ENCODE measurements at regions not wholly inside any gene's neighbourhood (a gene's known extent, or its start where the extent isn't known, plus 50 kb on each side); places are given as distances from the start of the nearest gene placed in this dataset.
"Not testable (repeated sequence)": the region's sequence is repeated elsewhere in the genome, so short reads cannot be mapped to it uniquely, and the experiment has no call there.

- not testable (repeated sequence) for H3K27me3 ChIP-seq (ENCODE audit: control insufficient read depth, insufficient read depth, low read length); H3K4me3 ChIP-seq (ENCODE audit: low read length); DNase-seq; H3K4me1 ChIP-seq (ENCODE audit: control insufficient read depth, insufficient read depth, low read length); H3K9me3 ChIP-seq (ENCODE audit: control insufficient read depth, low read depth, low read length); H3K27ac ChIP-seq (ENCODE audit: low read length); H3K36me3 ChIP-seq (ENCODE audit: control insufficient read depth, insufficient read depth, low read length)
- WGBS (ENCODE audit: insufficient coverage, low lambda C conversion rate) = 24% methylated on average over 3 of the region's 4 CpGs
Observed at GRCh38 chr1:82358706-82359105, 558.0 kb downstream of the ADGRL2 start.

DNA sequence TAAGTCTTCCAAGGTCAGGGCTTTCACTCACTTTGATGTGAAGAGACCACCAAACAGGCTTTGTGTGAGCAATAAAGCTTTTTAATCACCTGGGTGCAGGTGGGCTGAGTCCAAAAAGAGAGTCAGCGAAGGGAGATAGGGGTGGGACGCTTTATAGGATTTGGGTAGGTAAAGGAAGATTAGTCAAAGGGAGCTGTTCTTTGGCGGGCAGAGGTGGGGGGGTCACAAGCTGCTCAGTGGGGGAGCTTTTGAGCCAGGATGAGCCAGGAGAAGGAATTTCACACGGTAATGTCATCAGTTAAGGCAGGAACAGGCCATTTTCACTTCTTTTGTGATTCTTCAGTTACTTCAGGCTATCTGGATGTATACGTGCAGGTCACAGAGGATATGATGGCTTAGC lies 553.8 kb downstream of the ADGRL2 start:
- H3K4me3 ChIP-seq (ENCODE audit: low read length); H3K27me3 ChIP-seq (ENCODE audit: control insufficient read depth, insufficient read depth, low read length); H3K9me3 ChIP-seq (ENCODE audit: control insufficient read depth, low read depth, low read length); DNase-seq; H3K27ac ChIP-seq (ENCODE audit: low read length); H3K4me1 ChIP-seq (ENCODE audit: control insufficient read depth, insufficient read depth, low read length); H3K36me3 ChIP-seq (ENCODE audit: control insufficient read depth, insufficient read depth, low read length): not testable (repeated sequence)
- 100% methylated on average over 1 of the region's 5 CpGs for WGBS (ENCODE audit: insufficient coverage, low lambda C conversion rate)

DNA sequence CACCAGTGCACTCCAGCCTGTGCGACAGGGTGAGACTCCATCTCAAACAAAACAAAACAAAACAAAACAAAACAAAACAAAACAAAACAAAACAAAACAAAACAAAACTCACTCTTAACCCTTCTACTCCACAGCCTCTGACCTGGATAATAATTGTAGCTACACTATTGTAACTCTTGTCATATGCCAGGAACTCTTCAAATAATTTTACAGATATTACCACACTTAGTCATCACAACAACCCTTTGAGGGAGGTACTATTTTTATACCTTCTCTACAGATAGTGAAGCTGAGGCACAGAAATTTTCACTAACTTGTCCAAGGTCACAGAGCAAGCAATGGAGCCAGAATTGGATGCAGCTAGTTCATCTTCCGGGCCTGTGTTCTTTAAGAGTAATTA lies 547.8 kb downstream of the ADGRL2 start:
- Histone ChIP-seq H3K27ac (ENCODE audit: low read length) (no peak overlapping the region), H3K9me3 (ENCODE audit: control insufficient read depth, low read depth, low read length) (no peaks in the 10 kb centered on the region), H3K36me3 (ENCODE audit: control insufficient read depth, insufficient read depth, low read length) (no peaks in the 10 kb centered on the region), H3K27me3 (ENCODE audit: control insufficient read depth, insufficient read depth, low read length) (no peaks in the 10 kb centered on the region), H3K4me1 (ENCODE audit: control insufficient read depth, insufficient read depth, low read length) (no peaks in the 10 kb centered on the region), H3K4me3 (ENCODE audit: low read length) (no peak overlapping the region)
- WGBS (ENCODE audit: insufficient coverage, low lambda C conversion rate) = no CpG with 5 or more reads among the region's 2 CpGs
- DNase-seq = no peak

DNA sequence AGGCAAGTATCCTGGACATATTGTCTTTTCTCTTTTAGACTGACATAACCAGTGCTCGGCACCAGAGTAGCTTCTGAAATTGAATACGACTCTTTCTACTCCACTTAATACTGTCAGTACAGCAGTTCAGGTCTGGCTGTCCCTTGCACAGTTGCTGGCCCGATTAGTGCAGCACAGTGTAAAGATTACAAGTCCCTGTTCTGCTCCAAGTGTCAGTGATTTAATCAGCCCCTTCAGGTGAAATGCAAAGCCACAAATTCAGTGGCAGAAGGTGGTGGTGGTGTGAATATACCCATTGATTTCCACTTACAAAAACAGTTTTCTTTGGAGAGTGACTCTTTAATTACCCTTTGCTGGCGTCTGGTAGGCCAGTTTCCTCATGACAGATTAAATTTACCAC lies 545.4 kb downstream of the ADGRL2 start:
- no peak for DNase-seq
- no peaks in the 10 kb centered on the region for H3K9me3 ChIP-seq (ENCODE audit: control insufficient read depth, low read depth, low read length)
- H3K36me3 ChIP-seq (ENCODE audit: control insufficient read depth, insufficient read depth, low read length) = no peaks in the 10 kb centered on the region
- H3K4me3 ChIP-seq (ENCODE audit: low read length) = no peak overlapping the region
- no peaks in the 10 kb centered on the region for H3K4me1 ChIP-seq (ENCODE audit: control insufficient read depth, insufficient read depth, low read length)
- no peak overlapping the region for H3K27ac ChIP-seq (ENCODE audit: low read length)
- no CpG with 5 or more reads among the region's 4 CpGs for WGBS (ENCODE audit: insufficient coverage, low lambda C conversion rate)
- H3K27me3 ChIP-seq (ENCODE audit: control insufficient read depth, insufficient read depth, low read length) = no peaks in the 10 kb centered on the region

GRCh38 chr1:82343381-82343780 lies 542.6 kb downstream of the ADGRL2 start:
- no peaks in the 10 kb centered on the region for H3K9me3 ChIP-seq (ENCODE audit: control insufficient read depth, low read depth, low read length)
- no CpG with 5 or more reads among the region's 2 CpGs for WGBS (ENCODE audit: insufficient coverage, low lambda C conversion rate)
- H3K4me3 ChIP-seq (ENCODE audit: low read length) = no peak overlapping the region
- no peaks in the 10 kb centered on the region for H3K27me3 ChIP-seq (ENCODE audit: control insufficient read depth, insufficient read depth, low read length)
- no peak overlapping the region for H3K27ac ChIP-seq (ENCODE audit: low read length)
- H3K4me1 ChIP-seq (ENCODE audit: control insufficient read depth, insufficient read depth, low read length) = no peaks in the 10 kb centered on the region
- DNase-seq = no peak
- H3K36me3 ChIP-seq (ENCODE audit: control insufficient read depth, insufficient read depth, low read length) = no peaks in the 10 kb centered on the region

- DNase-seq = no peak
- 100% methylated on average over 1 of the region's 1 CpG for WGBS (ENCODE audit: insufficient coverage, low lambda C conversion rate)
- no peaks in the 10 kb centered on the region for H3K4me1 ChIP-seq (ENCODE audit: control insufficient read depth, insufficient read depth, low read length)
- H3K27ac ChIP-seq (ENCODE audit: low read length) = no peak overlapping the region
- H3K36me3 ChIP-seq (ENCODE audit: control insufficient read depth, insufficient read depth, low read length) = no peaks in the 10 kb centered on the region
- H3K27me3 ChIP-seq (ENCODE audit: control insufficient read depth, insufficient read depth, low read length) = no peaks in the 10 kb centered on the region
- H3K9me3 ChIP-seq (ENCODE audit: control insufficient read depth, low read depth, low read length) = no peaks in the 10 kb centered on the region
- no peak overlapping the region for H3K4me3 ChIP-seq (ENCODE audit: low read length)
Observed at GRCh38 chr1:82337635-82338034, 536.9 kb downstream of the ADGRL2 start.

- H3K27ac ChIP-seq (ENCODE audit: low read length) = no peak overlapping the region
- H3K36me3 ChIP-seq (ENCODE audit: control insufficient read depth, insufficient read depth, low read length) = no peaks in the 10 kb centered on the region
- no peaks in the 10 kb centered on the region for H3K4me1 ChIP-seq (ENCODE audit: control insufficient read depth, insufficient read depth, low read length)
- DNase-seq = no peak
- no peaks in the 10 kb centered on the region for H3K27me3 ChIP-seq (ENCODE audit: control insufficient read depth, insufficient read depth, low read length)
- H3K9me3 ChIP-seq (ENCODE audit: control insufficient read depth, low read depth, low read length) = no peaks in the 10 kb centered on the region
- no CpG with 5 or more reads among the region's 3 CpGs for WGBS (ENCODE audit: insufficient coverage, low lambda C conversion rate)
- no peak overlapping the region for H3K4me3 ChIP-seq (ENCODE audit: low read length)
Observed at GRCh38 chr1:82330330-82330729, 529.6 kb downstream of the ADGRL2 start.

- DNase-seq = no peak
- Histone ChIP-seq H3K9me3 (ENCODE audit: control insufficient read depth, low read depth, low read length) (no peaks in the 10 kb centered on the region), H3K27ac (ENCODE audit: low read length) (no peak overlapping the region), H3K36me3 (ENCODE audit: control insufficient read depth, insufficient read depth, low read length) (no peaks in the 10 kb centered on the region), H3K4me3 (ENCODE audit: low read length) (no peak overlapping the region), H3K4me1 (ENCODE audit: control insufficient read depth, insufficient read depth, low read length) (no peaks in the 10 kb centered on the region), H3K27me3 (ENCODE audit: control insufficient read depth, insufficient read depth, low read length) (no peaks in the 10 kb centered on the region)
- 56% methylated on average over 2 of the region's 6 CpGs for WGBS (ENCODE audit: insufficient coverage, low lambda C conversion rate)
Observed at GRCh38 chr1:82329226-82329625, 528.5 kb downstream of the ADGRL2 start.

DNA sequence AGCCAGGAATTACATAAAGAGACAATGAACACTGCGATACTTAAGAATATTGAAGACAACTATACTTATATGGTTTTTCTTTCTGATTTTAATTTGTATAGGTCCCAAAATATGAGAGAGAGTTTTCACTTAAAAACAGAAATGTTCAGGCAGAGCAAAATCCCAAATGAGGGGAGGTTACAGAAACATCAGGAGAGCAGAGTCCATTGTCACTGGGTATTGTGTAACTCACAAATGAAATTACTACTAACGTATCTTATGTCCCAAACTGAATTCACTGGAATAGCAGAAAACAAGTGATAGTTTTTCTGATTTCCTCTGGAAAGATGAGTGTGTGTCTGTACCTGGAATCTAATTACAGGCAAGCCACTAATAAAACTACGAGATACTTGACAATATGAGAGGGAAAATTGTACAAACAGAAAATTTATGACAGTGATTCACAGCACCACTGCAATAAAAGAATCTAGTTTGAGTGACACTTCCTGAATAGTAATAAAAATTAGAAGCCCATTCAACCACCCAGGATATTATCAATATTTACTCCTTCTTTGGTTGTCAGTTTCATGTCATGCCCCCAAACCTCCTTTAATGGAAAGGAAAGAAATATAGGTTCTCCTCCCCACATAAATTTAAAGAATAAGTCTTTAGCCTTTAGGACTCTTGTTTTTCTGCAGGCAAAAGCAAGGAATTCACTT lies 522.6 kb downstream of the ADGRL2 start:
- Histone ChIP-seq H3K27ac (ENCODE audit: low read length) (no peak overlapping the region), H3K4me1 (ENCODE audit: control insufficient read depth, insufficient read depth, low read length) (no peaks in the 10 kb centered on the region), H3K36me3 (ENCODE audit: control insufficient read depth, insufficient read depth, low read length) (no peaks in the 10 kb centered on the region), H3K27me3 (ENCODE audit: control insufficient read depth, insufficient read depth, low read length) (no peaks in the 10 kb centered on the region), H3K4me3 (ENCODE audit: low read length) (no peak overlapping the region), H3K9me3 (ENCODE audit: control insufficient read depth, low read depth, low read length) (no peaks in the 10 kb centered on the region)
- DNase-seq = no peak
- WGBS (ENCODE audit: insufficient coverage, low lambda C conversion rate) = no CpG with 5 or more reads among the region's 3 CpGs

- Histone ChIP-seq H3K27me3 (ENCODE audit: control insufficient read depth, insufficient read depth, low read length) (no peaks in the 10 kb centered on the region), H3K27ac (ENCODE audit: low read length) (no peak overlapping the region), H3K9me3 (ENCODE audit: control insufficient read depth, low read depth, low read length) (no peaks in the 10 kb centered on the region), H3K4me1 (ENCODE audit: control insufficient read depth, insufficient read depth, low read length) (no peaks in the 10 kb centered on the region), H3K36me3 (ENCODE audit: control insufficient read depth, insufficient read depth, low read length) (no peaks in the 10 kb centered on the region), H3K4me3 (ENCODE audit: low read length) (no peak overlapping the region)
- no CpG with 5 or more reads among the region's 1 CpG for WGBS (ENCODE audit: insufficient coverage, low lambda C conversion rate)
- no peak for DNase-seq
Observed at GRCh38 chr1:82321794-82322193, 521.1 kb downstream of the ADGRL2 start.

DNA sequence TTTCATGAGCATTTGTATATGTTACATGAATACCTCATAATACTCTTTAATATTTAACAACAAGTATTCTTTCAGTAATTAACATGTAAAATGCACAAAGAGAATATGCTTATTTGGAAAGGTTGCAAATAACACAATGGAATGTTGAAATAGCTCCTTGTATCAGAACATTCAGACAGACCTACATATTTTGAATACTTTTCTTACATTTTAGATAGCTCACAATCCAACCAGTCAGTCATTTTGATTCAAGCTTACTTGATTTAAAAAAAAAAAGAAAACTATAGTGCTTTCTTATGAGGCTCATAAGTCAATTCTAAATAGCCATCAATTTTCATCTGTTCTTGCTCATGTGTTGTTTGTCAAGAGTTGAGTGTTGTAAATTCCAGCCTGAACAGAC lies 518.8 kb downstream of the ADGRL2 start:
- Histone ChIP-seq H3K9me3 (ENCODE audit: control insufficient read depth, low read depth, low read length) (no peaks in the 10 kb centered on the region), H3K27ac (ENCODE audit: low read length) (no peak overlapping the region), H3K27me3 (ENCODE audit: control insufficient read depth, insufficient read depth, low read length) (no peaks in the 10 kb centered on the region), H3K36me3 (ENCODE audit: control insufficient read depth, insufficient read depth, low read length) (no peaks in the 10 kb centered on the region), H3K4me1 (ENCODE audit: control insufficient read depth, insufficient read depth, low read length) (no peaks in the 10 kb centered on the region), H3K4me3 (ENCODE audit: low read length) (no peak overlapping the region)
- DNase-seq = no peak
